OCI-LY7 (cell line): ENCODE measurements at regions not wholly inside any gene's neighbourhood (a gene's known extent, or its start where the extent isn't known, plus 50 kb on each side); places are given as distances from the start of the nearest gene placed in this dataset.

Source experiments
- BruUV-seq: library from RNA; stranded (reverse); fragments of 400-500 nt; replicated peaks from 2 replicates; lab custom pipeline; 2021; lab: Mats Ljungman, UMichigan
- CTCF ChIA-PET: fragments of 300-600 bp; sonication (Branson Sonifier 250); formaldehyde crosslinking; loops from one replicate; lab custom pipeline; 2022; ENCODE audit warnings: antibody characterized with exemption; ENCODE audit not compliant: unreplicated experiment; lab: Charles Lee
- POLR2A ChIA-PET: fragments of 300-600 bp; sonication (Branson Sonifier 250); formaldehyde crosslinking; loops from one replicate; lab custom pipeline; 2022; ENCODE audit warnings: antibody characterized with exemption; lab: Charles Lee
- DNase-seq: peaks from one replicate; pipeline ENCODE4 v3.0.0-alpha.2; 2015; ENCODE audit warnings: low spot score
- H2AFZ ChIP-seq: fragments of 200-600 bp; sonication (generic), shearing (Covaris generic); 2 replicates; pipeline ENCODE4 v1.6.1; 2014; ENCODE audit warnings: mild to moderate bottlenecking, antibody characterized with exemption, low read length, moderate library complexity
- H3K27ac ChIP-seq: fragments of 200-600 bp; sonication (generic); 2 replicates; pipeline ENCODE4 v1.5.1; 2014; ENCODE audit warnings: mixed run types, low read depth, mild to moderate bottlenecking, moderate library complexity, low read length, inconsistent platforms; ENCODE audit not compliant: poor library complexity, severe bottlenecking
- H3K36me3 ChIP-seq: fragments of 200-600 bp; sonication (generic); 2 replicates; pipeline ENCODE4 v1.6.1; 2014; ENCODE audit warnings: mild to moderate bottlenecking, antibody characterized with exemption, low read length, moderate library complexity, mixed read lengths; ENCODE audit not compliant: insufficient read depth
- H3K4me1 ChIP-seq: fragments of 200-600 bp; sonication (generic); 2 replicates; pipeline ENCODE4 v1.5.1; 2014; ENCODE audit warnings: mild to moderate bottlenecking, low read length; ENCODE audit not compliant: insufficient read depth, poor library complexity, severe bottlenecking
- H3K4me2 ChIP-seq: fragments of 200-600 bp; sonication (generic); 2 replicates; pipeline ENCODE4 v1.6.1; 2014; ENCODE audit warnings: mild to moderate bottlenecking, low read length
- H3K4me3 ChIP-seq: fragments of 200-600 bp; sonication (generic); 2 replicates; pipeline ENCODE4 v1.5.1; 2014; ENCODE audit warnings: mild to moderate bottlenecking, low read depth, low read length; ENCODE audit not compliant: poor library complexity, severe bottlenecking
- H3K79me2 ChIP-seq: fragments of 200-600 bp; sonication (generic); 2 replicates; pipeline ENCODE4 v1.6.1; 2016; ENCODE audit warnings: low read depth, mild to moderate bottlenecking, low read length, moderate library complexity, mixed read lengths; ENCODE audit not compliant: insufficient read depth
- H3K9me2 ChIP-seq: fragments of 200-600 bp; sonication (generic); 2 replicates; pipeline ENCODE4 v1.6.1; 2016; ENCODE audit warnings: mild to moderate bottlenecking, low read length, mixed read lengths; ENCODE audit not compliant: insufficient read depth
- H3K9me3 ChIP-seq: fragments of 200-600 bp; sonication (generic); 2 replicates; pipeline ENCODE4 v1.6.1; 2014; ENCODE audit warnings: mild to moderate bottlenecking, mixed run types, low read length, mixed read lengths
- H4K20me1 ChIP-seq: fragments of 200-600 bp; sonication (generic); 2 replicates; pipeline ENCODE4 v1.6.1; 2014; ENCODE audit warnings: mild to moderate bottlenecking, antibody characterized with exemption, low read length, moderate library complexity, mixed read lengths; ENCODE audit not compliant: insufficient read depth
- CTCF ChIP-seq: fragments of 200-600 bp; sonication (generic); conservative IDR thresholded peaks from 2 replicates; pipeline ENCODE4 v1.5.1; 2014; ENCODE audit warnings: mild to moderate bottlenecking, antibody characterized with exemption, low read length, moderate library complexity, mixed read lengths
- EZH2phosphoT487 ChIP-seq: fragments of 200-600 bp; sonication (generic); IDR thresholded peaks from 2 replicates; pipeline ENCODE4 v1.6.1; 2018; ENCODE audit warnings: low read depth, borderline replicate concordance, mild to moderate bottlenecking, mixed run types, antibody characterized with exemption, low read length, moderate library complexity, mixed read lengths
- intact Hi-C: fragments of 100-400 bp; cut with micrococcal nuclease; formaldehyde crosslinking; loops from one replicate; pipeline ENCODE4 v1.10.0; 2022; ENCODE audit not compliant: unreplicated experiment

DNA sequence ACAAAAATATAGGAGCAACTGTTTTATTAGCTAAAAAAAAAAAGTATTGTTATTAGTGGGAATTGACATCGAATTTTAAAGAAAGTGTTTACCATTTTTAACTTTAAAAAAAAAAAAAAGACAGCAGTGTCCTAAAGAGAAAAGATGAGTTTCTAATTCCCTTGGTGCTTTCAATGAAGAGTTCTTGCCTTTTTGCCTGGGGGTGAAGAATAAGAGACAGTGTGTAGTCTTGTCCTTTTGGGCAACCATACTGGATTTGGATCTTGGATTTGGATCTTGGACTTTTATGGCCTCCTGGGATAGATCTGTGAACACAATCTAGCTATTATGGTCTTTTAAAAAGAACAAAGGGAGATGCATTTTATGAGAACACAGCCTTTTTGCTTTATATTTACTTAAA is 60.2 kb upstream of the GLS start:
- no peak overlapping the region for H3K4me2 ChIP-seq
- no TSS peak for BruUV-seq
- no peaks in the 10 kb centered on the region for H3K79me2 ChIP-seq
- H3K4me1 ChIP-seq = no peaks in the 10 kb centered on the region
- no peak overlapping the region for H3K4me3 ChIP-seq
- intact Hi-C loops = no loop called here
- TF ChIP-seq EZH2phosphoT487 = no peak
- TF ChIP-seq CTCF = no peak
- no peak overlapping the region for H3K27ac ChIP-seq
- no peak overlapping the region for H2AFZ ChIP-seq
- no peak for DNase-seq
- no peaks in the 10 kb centered on the region for H4K20me1 ChIP-seq
- POLR2A ChIA-PET = interaction anchor here (0.5 to 1.0 kb wide), 2 partner anchors 27 to 42 kb away, joined by 3 to 5 read pairs; no protein-coding TSS in a partner anchor
- H3K36me3 ChIP-seq = no peaks in the 10 kb centered on the region
- no peaks in the 10 kb centered on the region for H3K9me2 ChIP-seq
- H3K9me3 ChIP-seq = no peaks in the 10 kb centered on the region
- CTCF ChIA-PET = no interaction called here

DNA sequence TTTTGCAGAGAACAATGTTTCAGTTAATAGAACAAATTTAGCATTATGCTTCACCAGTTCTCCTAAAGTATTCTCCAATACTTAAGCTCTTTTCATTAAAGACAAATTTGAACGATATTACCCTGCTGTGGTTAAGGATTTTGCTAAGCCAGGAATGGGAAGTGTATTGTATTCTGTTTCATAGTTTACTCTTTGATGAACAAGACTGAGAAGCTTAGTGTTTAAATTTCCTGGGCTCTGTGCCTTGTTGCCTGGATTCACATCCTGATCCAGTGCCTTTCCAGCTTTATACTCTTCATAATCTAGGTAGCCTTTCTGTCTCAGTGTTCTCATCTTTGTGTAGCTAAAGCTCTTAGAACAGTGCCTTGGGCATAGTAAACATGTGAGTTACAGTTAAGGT is 58.6 kb upstream of the GLS start:
- CTCF ChIA-PET = interaction anchor here (0.9 kb wide), 1 partner anchor 33 kb away, joined by 3 read pairs; no protein-coding TSS in a partner anchor

More for the DNA sequence above, 58.6 kb upstream of the GLS start:
- H3K79me2 ChIP-seq = no peaks in the 10 kb centered on the region
- no peak overlapping the region for H3K4me2 ChIP-seq
- no peaks in the 10 kb centered on the region for H3K4me1 ChIP-seq
- no peaks in the 10 kb centered on the region for H3K9me3 ChIP-seq
- no peak overlapping the region for H3K4me3 ChIP-seq
- H3K27ac ChIP-seq = no peak overlapping the region
- no peaks in the 10 kb centered on the region for H3K9me2 ChIP-seq
- H2AFZ ChIP-seq = no peak overlapping the region
- intact Hi-C loops = no loop called here
- TF ChIP-seq EZH2phosphoT487 (no peak), CTCF (no peak)
- no peaks in the 10 kb centered on the region for H3K36me3 ChIP-seq
- POLR2A ChIA-PET = interaction anchor here (0.6 to 1.2 kb wide), 4 partner anchors 28 to 1260 kb away, joined by 3 to 5 read pairs (median 4); no protein-coding TSS in a partner anchor
- no peak for DNase-seq
- no peaks in the 10 kb centered on the region for H4K20me1 ChIP-seq
- BruUV-seq = no TSS peak
